CD4-positive, alpha-beta T cell treated with Interleukin-1 beta for 1 hour (primary cell): ENCODE measurements at regions not wholly inside any gene's neighbourhood (a gene's known extent, or its start where the extent isn't known, plus 50 kb on each side); places are given as distances from the start of the nearest gene placed in this dataset.
"Not testable (repeated sequence)": the region's sequence is repeated elsewhere in the genome, so short reads cannot be mapped to it uniquely, and the experiment has no call there.

Experiments used
- DNase-seq, 2 donors: peaks; one replicate each; pipeline ENCODE4 v3.0.0-alpha.2; 2020 to 2022

DNA sequence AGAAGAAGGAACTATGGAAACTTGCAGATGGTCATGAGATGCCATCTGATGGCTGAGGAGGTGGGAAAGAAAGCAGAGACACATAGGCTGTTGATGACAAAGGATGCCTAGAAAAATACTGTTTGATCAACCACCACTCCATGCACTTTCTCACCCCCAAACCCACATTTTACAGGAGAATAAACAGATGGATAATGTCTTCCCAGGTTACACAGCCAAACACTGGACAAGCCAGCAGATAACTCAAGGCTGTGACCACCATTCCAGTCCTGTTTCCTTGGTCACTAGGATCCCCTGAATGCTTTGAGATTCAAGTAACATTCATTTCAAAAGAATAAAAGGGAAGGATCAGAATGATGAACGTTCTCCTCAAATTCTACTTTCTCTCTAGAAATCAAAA is 733.0 kb upstream of the SOX11 start:
- DNase-seq: no peak

DNA sequence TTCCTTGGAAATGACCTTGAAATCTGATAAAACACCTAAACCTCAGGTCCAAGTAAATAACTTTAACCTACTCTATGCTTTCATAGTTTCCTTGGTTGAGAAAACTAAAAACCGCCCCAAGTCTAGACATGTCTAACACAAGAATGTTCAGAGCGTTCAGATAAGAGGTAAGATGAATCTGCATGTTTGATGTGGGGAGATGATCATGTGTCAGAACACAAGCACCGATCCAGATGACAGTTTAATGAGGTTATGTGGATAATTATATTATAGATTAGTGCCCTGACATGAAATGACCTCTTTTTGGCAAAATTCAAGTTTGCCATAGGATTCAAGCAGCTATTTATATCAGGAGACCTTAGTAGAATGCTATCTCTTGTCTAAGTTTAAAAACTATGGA is 729.8 kb upstream of the SOX11 start:
- DNase-seq: no peak

DNA sequence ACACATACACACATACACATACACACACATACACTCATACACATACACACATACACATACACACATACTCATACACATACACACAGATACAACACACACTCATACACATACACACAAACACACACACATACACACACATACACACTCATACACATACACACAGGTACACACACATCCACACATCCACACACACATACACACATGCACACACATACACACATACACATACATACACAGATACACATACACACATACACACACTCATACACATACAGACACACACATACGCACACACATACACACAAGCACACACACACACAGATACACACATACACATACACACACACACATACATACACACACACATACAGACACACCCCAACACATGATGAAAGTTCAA is 729.1 kb upstream of the SOX11 start:
- no peak for DNase-seq

GRCh38 chr2:4964001-4964540 is 728.1 kb upstream of the SOX11 start:
- DNase-seq: no peak

GRCh38 chr2:4964579-4964978 is 727.6 kb upstream of the SOX11 start:
- no peak for DNase-seq

DNA sequence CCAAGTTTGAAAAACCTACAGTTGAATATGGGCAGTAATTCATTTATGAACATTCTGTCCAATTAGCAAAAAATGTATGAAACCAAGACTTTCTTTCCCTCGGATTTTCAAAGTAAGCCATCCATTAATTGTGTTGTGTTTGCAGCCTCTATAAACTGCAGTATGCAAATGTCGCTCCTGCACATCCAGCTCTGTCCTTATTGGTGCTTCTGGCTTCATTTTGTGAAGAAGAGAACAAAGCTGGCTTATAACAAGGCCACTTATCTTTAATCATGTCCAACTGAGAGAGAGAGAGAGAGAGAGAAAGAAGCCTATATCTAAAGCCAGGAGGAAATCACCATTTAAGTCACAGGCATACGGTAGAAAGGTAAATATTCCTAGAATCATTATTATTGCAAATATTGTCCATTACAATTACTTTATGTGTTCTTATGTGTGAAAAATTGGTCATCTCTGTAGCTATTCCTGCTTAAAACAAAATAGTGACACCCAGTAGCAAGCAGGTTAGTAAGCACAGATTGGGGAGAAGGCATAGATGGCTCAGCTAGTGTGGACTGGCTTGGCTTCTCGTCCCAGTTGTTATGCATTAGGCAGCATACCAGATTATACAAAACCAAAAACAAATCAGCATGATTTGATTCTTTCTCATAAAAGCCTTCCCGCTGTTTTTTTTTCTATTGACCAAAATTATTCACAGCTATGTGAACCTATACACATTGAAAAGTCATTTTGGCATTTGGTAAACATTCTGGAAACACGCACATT is 726.4 kb upstream of the SOX11 start:
- no peak for DNase-seq

DNA sequence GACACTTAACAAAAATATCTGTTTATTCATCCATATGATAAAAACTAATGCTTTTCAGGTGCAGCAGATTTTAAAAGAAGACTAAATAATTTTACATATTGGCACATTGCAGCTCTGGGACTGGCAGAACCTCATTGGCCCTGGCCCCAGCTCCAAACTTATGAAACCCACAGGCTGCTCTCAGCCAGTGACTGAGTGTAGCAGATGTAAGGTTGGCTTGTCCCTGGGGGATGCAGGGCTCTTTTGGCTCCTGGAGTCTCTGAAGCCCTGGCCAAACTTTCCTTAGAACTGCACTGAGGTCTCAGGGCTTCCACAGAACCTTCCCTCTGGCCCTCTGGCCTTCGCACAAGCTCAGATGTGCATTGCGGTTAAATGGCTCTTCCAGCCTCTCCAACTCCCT is 725.0 kb upstream of the SOX11 start:
- DNase-seq: no peak

- no peak for DNase-seq
Observed at GRCh38 chr2:4972472-4972871, 719.7 kb upstream of the SOX11 start.

GRCh38 chr2:4973354-4973753 is 718.8 kb upstream of the SOX11 start:
- no peak for DNase-seq

DNA sequence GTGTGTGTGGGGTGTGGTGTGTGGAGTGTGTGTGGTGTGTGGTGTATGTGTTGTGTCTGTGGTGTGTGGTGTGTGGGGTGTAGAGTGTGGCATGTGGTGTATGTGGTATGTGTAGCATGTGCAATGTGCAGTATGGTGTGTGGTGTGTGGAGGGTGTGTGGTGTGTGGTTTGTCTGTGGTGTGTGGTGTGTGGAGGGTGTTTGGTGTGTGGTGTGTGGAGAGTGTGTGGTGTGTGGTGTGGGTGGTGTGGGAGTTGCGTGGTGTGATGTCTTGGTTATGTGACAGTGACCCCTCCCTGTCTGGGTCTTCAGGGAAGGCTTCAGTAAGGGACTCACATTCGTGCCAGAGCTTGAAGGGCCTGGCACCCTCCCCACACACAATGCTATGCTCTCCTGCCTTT is 718.2 kb upstream of the SOX11 start:
- no peak for DNase-seq

DNA sequence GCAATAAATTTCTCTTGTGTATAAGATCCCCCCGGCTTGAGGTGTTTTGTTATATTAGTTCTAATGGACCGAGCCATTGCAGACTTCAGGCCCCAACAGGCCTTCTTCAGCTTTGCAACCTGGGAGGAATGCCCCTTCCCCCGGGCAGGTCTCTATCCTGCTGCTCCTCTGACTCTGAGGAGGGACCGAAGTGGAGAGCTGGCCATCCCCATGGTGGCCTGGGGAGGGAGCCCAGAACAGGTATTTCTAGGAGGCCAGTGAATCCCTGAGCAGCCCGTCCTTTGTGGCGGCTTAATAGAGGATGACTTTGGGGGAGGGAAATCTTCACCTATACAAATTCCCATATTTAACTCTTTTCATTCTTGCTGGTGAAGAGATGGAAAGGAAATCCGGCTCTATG is 715.8 kb upstream of the SOX11 start:
- DNase-seq: no peak

DNA sequence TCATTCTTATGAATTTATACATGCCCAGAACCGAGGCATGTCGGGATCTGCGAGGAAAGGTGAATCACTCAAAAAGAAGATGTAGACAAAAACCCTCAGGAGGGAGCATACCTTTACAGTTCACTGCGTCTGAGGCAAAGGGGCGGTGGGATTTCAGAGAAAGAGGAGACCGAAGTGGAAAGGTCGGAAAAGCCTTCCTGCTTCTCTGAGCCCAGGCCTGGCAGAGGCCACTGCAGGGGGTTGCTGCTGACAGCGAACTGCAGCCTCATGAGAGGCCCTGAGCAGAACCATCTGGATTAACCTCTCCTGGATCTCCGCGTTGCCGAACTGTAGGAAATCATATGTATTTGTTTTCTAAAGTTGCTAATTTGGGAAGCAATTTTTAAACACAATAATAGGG is 713.1 kb upstream of the SOX11 start:
- DNase-seq: no peak

DNA sequence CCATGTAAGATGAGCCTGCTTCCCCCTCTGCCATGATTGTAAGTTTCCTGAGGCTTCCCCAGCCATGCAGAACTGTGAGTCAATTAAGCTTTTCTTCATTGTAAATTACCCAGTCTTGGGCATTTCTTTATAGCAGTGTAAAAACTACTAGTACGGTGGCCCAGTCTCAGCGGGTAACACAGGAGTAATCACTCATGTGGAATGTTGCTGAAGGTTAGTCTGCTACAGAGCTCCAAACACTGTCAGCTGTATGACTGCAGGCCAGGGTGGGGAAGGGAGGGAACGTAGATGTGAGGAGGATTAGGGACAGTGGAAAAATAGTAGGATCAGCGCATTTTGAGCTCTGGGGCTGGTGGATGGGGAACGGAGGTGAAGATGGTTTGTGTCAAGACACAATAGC is 711.2 kb upstream of the SOX11 start:
- DNase-seq: no peak

DNA sequence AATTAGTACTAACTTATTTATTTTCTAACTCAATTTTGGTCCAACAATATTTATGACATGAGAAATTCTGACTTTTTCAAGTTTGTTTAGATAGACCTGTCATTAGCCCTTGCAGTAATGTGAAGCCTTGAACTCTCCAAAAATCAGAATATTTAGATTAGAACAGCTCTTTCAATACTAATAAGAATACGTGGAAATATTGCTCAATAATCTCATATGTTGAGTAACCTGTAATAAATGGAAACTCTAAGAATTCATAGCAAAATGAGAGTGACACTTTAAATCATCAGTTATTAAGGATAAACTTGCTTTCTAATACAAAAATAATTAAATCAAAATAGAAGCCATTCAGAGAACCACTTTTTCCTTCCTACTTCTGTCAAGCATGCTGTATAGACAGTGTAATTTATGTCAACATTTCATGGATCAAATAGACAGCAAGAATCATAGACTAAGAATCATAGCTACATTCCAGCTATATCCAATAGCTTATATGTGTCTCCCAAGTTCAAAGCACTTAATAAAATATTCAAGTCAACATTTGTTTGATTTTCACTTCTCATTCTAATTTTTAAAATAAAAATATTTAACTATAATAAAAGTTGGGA is 710.3 kb upstream of the SOX11 start:
- DNase-seq: no peak

- DNase-seq: not testable (repeated sequence)
Observed at GRCh38 chr2:4988444-4988843, 703.7 kb upstream of the SOX11 start.

- DNase-seq: no peak
Observed at GRCh38 chr2:4992226-4992625, 700.0 kb upstream of the SOX11 start.

GRCh38 chr2:4995466-4995865 is 696.7 kb upstream of the SOX11 start:
- DNase-seq: no peak

GRCh38 chr2:5007596-5007995 is 684.6 kb upstream of the SOX11 start:
- DNase-seq: no peak

- no peak for DNase-seq
Observed at GRCh38 chr2:5019324-5019723, 672.9 kb upstream of the SOX11 start.

DNA sequence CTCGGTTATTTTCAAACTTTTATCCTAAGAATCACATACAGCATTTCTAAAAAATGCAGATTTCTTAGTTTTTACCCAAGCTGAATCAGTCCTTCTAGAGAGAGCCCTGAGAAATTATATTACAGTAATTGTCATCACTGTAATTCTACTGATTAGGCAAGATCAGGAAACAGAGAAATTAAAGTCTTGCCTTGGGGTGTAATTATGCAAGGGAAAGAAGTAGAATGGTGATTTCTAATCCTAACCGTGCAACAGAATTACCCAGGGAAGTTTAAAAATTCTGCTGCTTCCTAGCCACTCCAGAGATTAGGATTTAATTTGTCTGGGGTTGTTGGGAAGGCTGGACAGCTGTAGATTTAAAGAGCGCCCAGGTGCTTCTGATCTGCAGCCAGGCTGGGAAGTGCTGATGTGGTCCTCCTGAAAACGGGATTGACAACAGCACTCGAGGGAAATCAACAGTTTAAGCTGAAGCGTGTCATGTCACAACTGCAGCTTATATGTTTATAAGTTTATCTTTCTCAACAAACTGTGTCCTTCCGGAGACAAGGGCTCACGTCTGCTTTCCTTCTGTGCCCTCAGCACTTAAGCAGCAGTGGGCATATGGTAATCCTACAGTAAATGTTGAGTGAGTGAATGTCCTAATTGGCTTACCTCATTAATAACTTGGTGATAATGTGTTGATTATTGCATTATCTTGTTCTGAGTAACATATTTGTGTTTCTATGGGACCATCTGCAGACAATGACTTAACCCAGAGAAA is 671.9 kb upstream of the SOX11 start:
- DNase-seq: no peak

DNA sequence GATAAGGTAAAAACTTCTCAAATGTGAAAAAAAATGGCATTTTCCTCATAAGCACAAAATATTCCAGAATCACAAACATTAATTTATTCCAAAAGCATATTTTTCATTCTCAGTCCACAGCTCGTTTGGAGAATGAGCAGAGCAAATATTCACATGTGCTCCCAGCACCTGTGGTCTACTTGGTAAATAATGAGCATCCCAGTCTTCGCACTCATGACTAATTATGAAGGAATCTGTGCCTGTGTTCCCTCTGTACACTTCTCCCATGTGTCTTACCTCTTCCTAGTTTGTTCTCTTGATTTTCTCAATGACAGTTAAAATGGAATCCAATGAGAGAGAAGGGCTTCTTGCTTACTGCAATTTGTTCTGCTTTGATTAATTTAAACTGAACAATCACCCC is 671.0 kb upstream of the SOX11 start:
- no peak for DNase-seq

GRCh38 chr2:5022061-5022460 is 670.1 kb upstream of the SOX11 start:
- no peak for DNase-seq

DNA sequence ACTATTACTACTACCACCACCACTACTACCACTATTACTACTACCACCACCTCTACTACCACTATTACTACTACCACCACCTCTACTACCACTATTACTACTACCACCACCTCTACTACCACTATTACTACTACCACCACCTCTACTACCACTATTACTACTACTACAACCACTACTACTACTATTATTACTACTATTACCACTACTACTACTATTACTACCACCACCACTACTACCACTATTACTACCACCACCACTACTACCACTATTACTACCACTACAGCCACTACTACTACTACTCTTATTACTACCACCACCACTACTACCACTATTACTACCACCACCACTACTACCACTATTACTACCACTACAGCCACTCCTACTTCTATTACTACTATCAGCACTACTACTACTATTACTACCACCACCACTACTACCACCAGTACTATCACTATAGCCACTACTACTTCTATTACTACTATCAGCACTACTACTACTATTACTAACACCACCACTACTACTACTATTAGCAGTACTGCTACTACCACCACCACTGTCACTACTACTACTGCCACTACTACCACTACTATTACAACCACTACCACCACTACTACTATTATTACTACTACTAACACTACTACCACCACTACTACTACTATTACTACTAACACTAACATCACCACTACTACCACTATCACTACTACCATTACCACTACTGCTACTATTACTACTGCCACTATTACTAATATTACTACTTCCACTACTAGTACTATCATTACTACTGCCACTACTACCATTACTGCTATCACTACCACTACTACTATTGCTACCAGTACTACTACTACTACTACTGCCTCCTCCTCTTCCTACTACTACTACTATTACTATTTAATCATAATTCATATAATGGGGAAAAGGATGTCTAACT is 669.2 kb upstream of the SOX11 start:
- DNase-seq: not testable (repeated sequence)
